HG02938 (cell line): ENCODE measurements at regions not wholly inside any gene's neighbourhood (a gene's known extent, or its start where the extent isn't known, plus 50 kb on each side); places are given as distances from the start of the nearest gene placed in this dataset.

ENCODE experiments used
- ATAC-seq: cut with Tn5 transposase; IDR thresholded peaks from one replicate; pipeline ENCODE4 v1.9.1; 2021; ENCODE audit warnings: mild to moderate bottlenecking, moderate library complexity; ENCODE audit not compliant: unreplicated experiment

DNA sequence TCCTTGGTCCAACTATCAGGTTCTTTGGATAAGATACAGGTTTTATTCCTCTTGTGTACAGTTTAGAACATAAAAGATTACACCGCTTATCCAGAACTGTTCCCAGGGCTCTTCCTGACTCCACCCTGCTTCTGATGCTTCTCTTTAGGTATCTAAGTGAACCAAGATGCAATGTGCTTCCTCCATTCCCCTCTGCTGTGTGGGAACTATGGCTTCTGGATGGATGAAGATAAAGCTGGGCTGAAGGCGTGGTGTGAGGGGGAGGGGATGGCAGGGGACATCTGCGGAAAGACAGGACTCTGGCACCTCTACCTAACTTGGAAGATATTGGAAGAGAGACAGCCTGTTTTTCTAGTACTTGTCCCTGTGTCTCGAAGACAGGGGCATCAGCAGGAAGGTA lies 209.9 kb upstream of the TBX20 start:
- no peak for ATAC-seq

DNA sequence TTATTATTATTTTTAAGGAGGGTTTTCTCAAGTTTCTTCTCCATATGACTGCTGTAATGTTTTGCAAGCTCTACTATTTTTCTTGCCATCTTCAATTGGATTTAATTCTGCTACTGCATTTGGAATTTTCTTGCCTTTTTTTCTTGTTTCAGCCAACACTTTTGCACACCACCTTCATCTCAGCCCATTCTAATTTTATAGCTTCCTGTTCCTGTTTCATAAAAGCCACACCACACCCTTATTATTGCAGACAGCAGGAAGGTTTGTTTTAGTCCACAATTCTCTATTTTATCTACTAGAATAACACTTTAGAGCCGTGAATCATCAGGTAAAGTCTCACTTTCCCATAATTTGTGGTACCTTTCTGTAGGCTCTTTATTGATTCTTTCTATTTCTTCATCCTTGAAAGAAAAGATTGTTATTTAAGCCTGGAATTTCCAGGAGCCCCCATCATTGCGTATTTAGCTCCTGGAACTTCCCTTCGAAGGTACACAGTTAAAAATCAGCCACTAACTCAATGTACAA lies 209.3 kb upstream of the TBX20 start:
- no peak for ATAC-seq

DNA sequence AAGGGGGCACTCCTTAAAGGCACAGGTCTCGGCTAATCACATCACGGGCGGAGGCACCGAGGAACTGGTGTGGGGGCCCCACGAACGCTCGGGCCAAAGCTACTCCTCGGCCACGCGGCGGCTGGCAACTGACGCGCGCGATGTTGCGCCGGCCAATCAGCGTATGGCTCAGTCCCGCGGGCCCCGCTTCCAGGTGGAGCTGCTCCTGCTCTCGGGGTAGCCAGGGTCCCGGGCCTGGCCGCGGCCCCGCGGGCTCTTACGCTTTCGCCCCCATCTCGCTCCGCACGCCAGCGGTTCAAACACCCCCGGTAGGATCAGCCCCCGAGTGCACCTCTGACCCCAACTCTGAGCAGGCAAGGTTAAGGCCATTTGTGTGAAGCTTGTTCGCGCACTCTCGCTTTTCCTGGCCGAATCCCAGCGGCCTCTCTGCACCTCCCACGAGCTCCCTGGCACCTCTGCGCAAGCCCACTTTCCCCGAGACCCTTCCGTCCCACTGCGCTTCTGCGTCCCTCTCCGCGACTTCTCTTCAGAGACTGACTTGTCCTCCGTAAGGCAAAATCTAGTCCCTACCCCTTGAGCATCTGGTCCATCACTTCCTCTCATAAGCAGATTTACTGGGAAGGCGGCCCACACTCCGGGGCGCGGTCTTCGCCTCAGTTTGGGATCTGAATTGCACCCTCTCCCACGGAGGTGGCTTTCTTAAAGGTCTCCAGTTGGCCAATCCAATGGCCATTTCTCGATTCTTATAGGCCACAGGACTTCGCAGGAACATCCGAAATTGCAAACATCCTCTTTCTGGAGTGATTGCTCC lies 200.9 kb upstream of the TBX20 start:
- no peak for ATAC-seq

DNA sequence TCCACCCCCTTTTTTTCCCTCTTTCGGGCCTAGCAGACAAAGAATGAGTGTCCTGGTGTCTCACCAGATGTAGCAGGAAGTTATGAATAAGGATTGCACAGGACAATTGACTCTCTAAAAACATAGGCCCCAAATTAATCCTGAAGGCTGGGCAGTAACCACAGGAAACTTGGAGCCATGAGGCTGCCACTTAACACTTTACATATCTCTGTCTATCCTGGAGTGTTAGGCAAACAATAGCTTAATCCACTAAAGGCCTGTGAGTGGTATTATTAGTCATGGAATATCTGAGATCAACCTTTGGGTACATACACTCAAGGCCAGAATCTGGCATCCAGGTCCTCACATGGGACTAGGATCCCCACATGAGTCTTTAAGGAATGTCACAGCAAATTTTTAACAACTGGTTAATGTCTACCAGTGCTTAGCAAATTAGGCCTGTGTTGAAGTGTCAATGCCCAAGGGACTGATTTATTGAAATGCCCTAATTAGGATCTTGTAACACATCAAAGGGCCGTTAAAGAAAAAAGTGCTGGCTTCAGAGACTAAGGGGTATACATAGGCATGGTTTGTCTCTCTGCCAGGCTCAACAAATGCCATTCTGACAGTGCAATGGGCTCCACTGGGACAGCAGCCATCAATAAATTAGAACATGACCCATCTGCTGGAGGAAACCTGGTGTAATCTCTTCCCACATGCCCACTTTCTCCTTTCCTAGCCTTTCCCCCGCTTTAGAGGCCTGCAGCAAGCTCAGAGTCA lies 196.7 kb upstream of the TBX20 start:
- no peak for ATAC-seq

DNA sequence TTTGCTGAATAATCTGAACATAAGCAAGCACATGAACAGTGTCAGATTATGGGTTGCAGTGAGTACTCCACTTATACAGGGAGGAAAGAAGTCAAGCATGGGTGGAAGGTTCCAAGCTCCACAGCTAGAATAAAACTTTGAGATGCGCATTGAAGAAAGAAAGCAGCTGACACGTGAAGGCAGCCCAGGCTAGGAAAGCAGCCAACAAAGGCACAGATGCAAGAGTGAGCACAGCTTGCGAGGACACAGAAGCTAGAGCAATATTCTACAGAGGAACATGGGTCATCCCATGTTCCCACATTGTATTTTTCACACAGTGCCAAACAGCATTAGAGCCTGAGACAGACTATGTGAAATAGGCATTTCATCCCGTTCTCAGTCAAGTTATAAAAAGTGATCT lies 194.6 kb upstream of the TBX20 start:
- no peak for ATAC-seq

DNA sequence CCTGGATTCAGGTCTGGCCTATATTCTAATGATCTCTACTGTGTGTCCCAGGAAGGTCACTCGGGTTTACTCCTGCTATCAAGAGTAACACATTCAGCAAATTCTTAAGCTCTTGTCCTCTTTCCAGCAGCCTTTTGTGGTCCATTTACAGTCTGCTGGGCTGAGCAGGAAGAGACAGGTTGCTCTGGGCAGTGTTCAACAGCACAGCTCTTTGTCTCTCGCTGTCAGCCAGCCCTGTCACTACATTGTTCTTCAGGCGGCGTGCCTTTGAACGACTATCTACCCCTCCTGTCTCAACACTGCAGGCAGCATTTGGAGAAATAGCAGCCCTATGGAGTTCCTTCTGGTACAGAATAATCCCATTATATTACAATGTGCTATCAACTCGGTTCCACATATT lies 192.2 kb upstream of the TBX20 start:
- ATAC-seq, result no peak

DNA sequence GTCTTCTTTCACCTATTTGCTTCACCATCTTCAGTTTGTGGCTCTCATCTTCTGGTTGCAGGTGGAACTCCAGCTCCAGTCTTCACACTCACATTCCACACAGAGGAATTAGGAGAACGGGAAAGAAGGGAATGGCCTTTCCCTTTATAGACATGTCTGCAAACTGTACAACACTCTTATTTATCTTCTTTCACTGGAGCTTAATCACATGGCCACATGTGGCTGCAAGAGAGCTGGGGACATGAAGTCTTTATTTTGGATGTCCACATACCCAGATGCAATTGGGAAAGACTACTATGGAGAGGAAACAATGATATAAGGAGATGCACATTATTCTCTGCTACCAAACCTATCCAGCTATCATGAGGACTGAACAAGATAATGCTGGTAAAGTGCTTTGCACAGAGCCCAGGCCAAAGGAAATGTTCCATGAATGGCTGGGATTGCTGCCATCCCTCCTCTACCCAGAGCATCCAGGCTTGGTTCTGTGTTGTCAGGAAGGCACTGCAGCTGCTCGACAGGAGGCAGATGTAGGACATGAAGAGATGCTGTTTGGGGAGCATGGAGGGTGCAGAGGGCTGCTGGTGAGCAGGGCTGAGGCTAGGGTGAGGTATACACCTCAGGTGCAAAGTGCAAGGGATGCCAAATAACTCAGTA lies 183.8 kb upstream of the TBX20 start:
- ATAC-seq, result no peak

DNA sequence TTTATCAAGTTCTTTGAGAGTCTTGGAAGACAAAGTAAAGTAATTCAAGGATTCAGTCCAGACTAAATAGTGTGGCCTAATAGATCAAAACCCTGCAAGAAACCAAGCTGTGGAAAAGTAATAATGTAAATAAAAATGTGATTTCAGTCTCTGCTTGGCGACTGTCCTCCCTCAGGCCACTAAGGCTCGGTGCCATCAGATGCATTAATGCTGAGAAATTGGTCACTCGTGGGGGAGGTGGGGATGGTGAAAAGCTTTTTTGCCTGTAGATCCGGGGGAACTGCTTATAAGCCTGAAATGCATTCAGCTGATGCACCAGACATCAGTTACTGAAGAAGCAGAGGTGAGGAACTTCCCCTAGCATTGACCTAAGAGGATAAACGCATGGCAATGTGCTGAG lies 182.6 kb upstream of the TBX20 start:
- no peak for ATAC-seq

DNA sequence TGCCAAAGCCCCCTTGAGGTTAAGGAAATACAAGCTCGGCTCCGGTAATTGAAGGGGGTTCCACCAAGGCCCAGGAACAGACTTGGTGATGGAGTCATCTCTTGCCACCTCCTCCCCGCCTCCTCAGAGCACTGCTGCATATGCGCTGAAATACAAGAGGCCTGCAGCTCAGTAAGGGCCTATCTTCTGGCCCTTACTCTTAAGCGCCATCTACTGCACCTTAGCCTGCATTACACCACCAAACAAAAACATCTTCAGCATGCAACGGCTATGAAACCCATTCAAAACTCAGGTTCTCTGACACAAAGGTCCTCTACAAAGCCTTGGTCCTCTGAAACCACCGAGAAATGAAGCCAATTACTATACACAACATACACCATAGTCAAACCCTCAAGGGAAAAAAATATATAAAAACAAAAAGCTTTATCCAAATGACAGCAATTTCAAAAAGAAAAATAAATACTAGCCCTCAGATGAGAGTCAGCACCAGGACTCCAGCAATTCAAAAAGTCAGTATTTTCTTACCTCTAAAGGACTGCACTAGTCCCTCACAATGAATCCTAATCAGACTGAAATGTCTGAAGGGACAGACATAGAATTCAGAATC lies 176.8 kb upstream of the TBX20 start:
- ATAC-seq, result no peak

DNA sequence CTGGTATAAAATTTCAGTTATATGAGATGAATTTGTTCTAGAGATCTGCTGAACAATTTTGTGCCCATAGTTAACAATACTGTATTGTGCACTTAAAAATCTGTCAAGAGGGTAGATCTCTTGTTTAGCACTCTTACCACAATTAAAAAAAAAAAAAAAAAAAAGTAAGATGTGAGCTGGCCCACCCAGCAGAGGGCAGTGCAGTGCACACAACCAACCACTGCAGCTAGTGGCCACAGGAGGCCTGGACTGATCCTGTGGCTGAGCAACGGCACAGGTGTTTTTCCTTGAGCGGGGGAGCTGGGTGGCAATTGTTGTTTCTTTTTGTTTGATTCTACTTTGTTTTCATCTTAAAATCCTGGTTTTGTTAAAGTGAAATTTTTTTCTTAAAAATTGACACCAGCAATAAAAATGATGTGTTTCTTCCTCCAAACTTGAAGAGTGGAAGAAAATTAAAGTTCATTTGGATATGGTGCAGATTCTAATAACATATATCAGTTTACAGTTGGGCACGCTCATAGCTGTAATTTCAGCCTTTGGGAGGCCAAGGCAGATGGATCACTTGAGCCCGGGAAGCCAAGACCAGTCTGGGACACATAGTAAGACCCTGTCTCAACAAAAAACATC lies 171.1 kb upstream of the TBX20 start:
- no peak for ATAC-seq

DNA sequence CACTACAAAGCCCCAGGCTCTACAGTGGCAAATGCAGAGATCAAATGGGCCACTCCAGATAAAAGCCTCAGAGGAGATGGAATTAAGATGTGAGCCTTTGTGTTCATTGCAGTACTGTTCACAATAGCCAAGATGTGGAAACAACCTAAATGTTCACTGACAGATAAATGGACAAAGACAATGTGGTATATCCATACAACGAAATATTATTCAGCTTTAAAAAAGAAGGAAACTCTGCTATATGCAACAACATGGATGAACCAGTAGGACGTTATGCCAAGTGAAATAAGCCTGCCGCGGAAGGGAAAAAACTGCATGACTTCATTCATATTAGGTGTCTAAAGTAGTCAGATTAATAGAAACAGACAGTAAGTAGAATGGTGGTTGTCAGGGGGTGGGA lies 170.5 kb upstream of the TBX20 start:
- ATAC-seq, result no peak

DNA sequence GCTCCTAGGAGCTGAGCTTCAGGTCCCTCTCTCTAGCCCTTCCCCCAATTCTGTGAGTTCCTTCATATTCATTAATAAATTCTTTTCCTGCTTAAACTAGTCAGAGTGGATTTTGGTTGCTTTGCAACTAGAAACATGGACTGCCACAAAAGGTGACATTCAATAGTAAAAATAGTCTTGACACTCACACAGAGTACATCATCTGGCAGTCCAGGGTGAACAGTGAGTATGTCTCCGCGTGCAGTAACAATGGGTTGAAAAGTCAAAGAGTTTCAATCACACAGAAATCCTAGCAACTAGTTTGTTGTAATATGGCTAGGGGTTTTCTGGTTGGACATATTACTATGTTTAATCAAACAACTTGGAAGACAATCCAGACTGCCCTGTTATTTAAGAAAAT lies 168.8 kb upstream of the TBX20 start:
- no peak for ATAC-seq

DNA sequence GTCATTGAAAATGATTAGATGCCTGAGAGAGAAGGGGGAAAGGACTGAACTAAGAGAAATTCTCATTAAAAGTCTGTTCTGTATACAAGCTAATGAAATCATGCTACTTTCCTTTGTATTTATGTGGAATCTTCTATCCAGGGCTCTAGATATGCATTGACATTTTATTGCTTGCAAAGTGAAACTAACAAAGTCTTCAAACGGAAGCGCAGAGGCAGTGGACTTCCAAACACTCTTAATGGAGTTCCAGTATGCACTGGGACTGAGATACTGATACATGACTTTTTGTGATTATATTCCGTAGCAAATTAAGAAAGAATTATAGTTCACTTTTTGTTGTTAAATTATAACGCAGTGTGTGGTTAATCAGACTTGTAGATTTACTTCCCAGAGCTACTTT lies 166.8 kb upstream of the TBX20 start:
- ATAC-seq, result no peak

DNA sequence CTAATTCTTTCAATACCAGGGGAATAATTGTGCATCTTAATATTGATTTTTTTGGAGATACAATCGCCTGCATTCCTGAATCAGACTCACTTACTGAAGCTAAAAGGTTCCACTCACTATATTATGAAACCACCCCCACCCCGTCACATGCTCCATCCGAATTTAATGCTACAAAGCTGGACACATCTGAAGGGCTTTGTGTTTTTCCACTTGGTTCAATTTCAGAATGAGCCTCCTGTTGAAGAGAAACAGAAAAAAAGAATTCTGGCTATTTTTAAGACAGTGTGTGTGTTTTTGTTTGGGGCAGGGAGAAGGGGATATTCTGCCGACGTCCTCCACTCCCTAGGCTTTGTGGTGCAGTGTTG lies 165.5 kb upstream of the TBX20 start:
- ATAC-seq, result no peak

DNA sequence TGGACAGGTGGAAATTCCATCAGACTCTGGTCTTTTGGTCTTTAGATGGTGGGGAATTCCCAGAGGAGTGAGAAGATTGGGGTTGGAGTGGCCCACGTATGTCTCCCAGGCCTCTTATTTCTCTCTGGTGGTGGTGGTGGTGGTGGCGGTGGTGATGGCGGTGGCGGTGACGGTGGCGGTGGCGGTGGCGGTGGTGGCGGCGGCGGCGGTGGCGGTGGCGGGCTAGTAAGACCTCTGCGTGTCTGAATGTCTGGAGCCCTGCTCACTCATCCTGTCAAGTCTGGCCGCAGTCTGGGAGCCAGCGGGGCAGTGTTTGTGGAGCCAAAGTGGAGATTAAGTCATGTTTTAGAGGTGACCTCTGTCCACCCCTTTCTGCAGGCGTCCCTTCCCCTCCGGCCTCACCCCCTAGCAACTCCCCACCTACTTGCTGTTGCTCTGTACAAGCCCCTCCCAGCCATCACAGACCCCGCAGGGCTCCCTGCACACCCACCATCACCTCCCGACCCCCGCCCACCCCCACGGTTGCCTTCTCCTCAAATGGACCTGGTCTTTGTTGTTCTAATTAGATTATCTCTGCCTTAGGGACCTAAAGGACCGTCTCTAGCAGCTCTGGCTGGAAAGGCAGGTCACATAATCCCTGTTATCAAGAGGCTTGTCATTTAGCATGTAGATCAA lies 165.0 kb upstream of the TBX20 start:
- no peak for ATAC-seq

DNA sequence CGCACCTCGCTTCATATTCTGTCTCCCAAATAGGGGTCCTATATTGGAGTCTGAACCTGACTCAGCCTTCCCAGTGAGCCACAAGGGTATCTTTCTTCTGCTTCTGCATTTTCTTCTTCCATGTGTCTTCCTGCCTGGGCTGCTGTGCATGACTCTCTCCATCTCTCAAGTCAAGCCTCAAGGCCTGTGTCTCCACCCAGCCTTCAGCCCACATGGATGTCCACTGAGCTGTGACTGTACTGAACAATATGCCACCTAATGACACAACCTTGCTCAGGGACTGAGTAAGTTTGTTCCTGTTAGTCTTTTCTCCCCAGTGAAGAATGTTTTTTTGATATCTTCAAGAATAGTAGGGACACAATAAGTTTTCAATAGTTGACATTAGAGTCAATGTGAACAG lies 162.7 kb upstream of the TBX20 start:
- no peak for ATAC-seq

DNA sequence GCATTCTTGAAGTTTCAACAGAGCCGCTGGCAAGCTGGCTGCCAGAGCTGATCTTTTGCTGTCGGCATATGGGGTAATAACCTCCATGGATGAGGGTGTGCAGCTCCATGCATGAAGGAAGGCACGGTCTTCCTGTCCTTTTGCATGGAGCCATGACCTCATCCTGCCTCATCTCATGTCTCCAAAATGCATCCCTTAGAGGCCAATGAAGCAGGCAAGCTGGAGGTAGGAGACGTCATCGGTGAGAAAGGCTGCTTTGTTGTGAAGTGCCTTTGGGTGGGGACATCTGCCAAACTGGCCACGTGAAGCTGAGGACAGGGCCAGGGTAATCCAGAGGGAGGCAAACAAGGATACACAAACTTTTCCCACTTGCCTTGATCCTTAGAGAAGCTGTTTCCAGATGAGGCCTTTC lies 161.5 kb upstream of the TBX20 start:
- ATAC-seq, result no peak

DNA sequence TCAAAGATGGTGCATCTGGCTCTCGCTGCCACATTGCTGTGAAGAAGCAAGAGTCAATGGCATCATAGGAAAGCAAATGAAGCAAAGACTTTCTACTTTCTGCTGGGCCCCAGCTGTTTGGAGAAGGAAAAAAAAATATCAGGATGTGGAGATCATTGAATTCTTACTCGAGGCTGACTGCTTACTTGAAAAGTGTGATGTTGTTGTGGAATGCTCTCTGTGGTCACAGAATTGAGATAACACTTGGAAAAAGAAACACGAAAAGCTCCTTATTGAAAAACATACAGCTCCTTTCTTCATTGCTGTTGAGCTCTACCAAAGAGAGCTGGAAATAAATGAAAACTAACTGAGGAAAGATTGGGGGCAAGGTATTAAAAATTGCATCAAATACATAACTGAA lies 157.4 kb upstream of the TBX20 start:
- no peak for ATAC-seq

DNA sequence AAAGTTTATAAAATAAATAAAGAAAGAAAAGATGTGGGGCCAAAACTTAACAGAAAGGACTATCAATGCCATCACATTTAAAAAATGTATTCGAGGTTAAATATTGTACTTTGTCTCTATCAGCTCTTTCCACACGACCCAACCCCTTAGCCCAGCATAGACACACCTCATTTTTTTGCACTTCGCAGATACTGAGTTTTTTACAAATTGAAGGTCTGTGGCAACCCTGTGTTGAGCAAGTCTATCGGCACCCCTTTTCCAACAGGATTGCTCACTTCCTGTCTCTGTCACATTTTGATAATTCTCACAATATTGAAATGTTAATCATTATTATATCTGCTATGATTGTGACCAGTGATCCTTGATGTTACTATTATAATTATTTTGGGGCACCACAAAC lies 151.6 kb upstream of the TBX20 start:
- no peak for ATAC-seq

DNA sequence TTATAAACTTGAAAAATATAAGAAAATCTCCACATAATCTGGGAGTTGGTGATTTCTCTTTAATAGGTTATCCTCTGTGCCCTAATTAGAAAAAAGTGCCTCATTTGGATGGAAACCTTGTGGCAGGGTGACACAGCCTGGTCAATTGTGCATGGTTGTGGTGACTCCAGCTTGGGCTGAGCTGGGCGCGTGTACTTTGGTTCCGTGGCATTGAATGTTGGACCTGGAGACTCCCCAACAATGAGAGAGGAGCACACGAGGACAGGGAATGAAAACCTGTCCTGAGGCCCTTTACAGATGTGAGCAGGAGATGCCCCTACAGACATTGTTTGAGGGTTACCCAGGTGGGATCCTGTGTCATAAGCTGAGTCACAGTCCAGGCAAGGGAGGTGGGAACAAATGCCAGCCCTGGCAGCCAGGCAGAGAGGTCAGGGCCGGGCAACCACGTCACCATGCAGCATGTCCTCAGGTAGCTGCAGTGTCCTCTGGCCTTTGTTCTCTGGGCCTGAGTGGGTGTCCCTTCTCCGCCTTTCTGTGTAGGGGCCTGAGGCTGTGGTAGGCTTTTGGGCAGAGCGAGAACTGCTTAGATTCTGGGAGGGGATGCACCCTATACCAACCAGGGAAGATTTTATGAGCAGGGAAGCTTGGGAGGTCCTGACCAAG lies 147.4 kb upstream of the TBX20 start:
- ATAC-seq, result no peak
